ENCODE measurements at regions not wholly inside any gene's neighbourhood (a gene's known extent, or its start where the extent isn't known, plus 50 kb on each side); places are given as distances from the start of the nearest gene placed in this dataset.
"Not testable (repeated sequence)": the region's sequence is repeated elsewhere in the genome, so short reads cannot be mapped to it uniquely, and the experiment has no call there.

DNA sequence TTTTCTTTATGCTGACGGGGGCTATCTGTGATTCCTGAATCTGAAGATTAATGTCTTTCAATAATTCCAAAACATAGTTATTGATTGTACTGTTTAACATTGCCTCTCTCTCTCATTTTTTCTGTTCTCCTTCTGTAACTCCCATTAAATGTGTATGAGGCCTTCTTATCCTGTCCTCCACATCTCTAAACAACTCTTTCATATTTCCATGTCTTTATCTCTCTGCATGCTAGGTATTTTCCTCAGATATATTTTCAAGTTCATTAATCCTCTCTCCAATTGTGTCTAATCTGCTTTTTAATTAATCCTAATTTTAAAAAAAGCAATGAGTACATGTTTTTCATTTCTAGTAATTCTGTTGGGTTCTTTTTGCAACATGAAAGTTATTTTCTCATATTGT, 173.2 kb downstream of the TLE3 start:
- H3K36me3 ChIP-seq (replicated peaks in 1 of 2; ENCODE audit: control insufficient read depth in 1 of 2, insufficient read depth in 2 of 2, low read length in 1 of 2), result no peaks in the 10 kb centered on the region
- H3K9ac ChIP-seq, result no peak overlapping the region
- no peak for DNase-seq
- H4K20me1 ChIP-seq (ENCODE audit: insufficient read depth), result no peaks in the 10 kb centered on the region
- 0 out of 2 replicates have a peak, but pooled peaks cover 7% of the 10 kb centered on the region for H3K9me3 ChIP-seq
- ChIA-PET CTCF (no interaction called here), POLR2A (no interaction called here)
- H3K4me2 ChIP-seq, result no peak overlapping the region
- H3K27ac ChIP-seq (ENCODE audit: low read depth in 2 of 2, low read length in 1 of 2), result no peak overlapping the region
- no peaks in the 10 kb centered on the region; a peak in 1 of 4 replicates for H3K4me1 ChIP-seq (ENCODE audit: control insufficient read depth in 1 of 2, insufficient read depth in 2 of 2, low read depth in 1 of 2, low read length in 1 of 2)
- no peak for TF ChIP-seq RCOR1 (IDR thresholded peaks at IDR 0.05; ENCODE audit: low read length)
- no peak for TF ChIP-seq ZBTB33 (IDR thresholded peaks at IDR 0.05; ENCODE audit: borderline replicate concordance, low read depth)
- no peak for TF ChIP-seq TEAD4 (IDR thresholded peaks at IDR 0.05; ENCODE audit: borderline replicate concordance, insufficient read depth)
- TF ChIP-seq POLR2AphosphoS5 (IDR thresholded peaks at IDR 0.05; ENCODE audit: low read depth, low read length), result no peak
- no peak overlapping the region for H2AFZ ChIP-seq (ENCODE audit: low read depth)
- H3F3A ChIP-seq (replicated peaks; ENCODE audit: insufficient read depth), result no peaks in the 10 kb centered on the region
- H3K4me3 ChIP-seq (ENCODE audit: low read depth in 2 of 2, low read length in 1 of 2), result no peak overlapping the region
- no peaks in the 10 kb centered on the region for H3K9me2 ChIP-seq
- no peaks in the 10 kb centered on the region; the same call in 1 of the 2 replicates for H3K27me3 ChIP-seq (ENCODE audit: insufficient read depth)
- H3K79me2 ChIP-seq (ENCODE audit: insufficient read depth), result no peaks in the 10 kb centered on the region
- WGBS (ENCODE audit: low lambda C conversion rate), result 0% methylated on average over 1 of the region's 1 CpG

GRCh38 chr15:69926006-69926405, 171.7 kb downstream of the TLE3 start:
- no peaks in the 10 kb centered on the region for H4K20me1 ChIP-seq (ENCODE audit: insufficient read depth)
- H3K4me1 ChIP-seq (ENCODE audit: control insufficient read depth in 1 of 2, insufficient read depth in 2 of 2, low read depth in 1 of 2, low read length in 1 of 2), result no peaks in the 10 kb centered on the region
- 0 out of 2 replicates have a peak, but pooled peaks cover 7% of the 10 kb centered on the region for H3K9me3 ChIP-seq
- H3K27ac ChIP-seq (ENCODE audit: low read depth in 2 of 2, low read length in 1 of 2), result no peak overlapping the region
- H3K36me3 ChIP-seq (replicated peaks in 1 of 2; ENCODE audit: control insufficient read depth in 1 of 2, insufficient read depth in 2 of 2, low read length in 1 of 2), result no peaks in the 10 kb centered on the region
- H3K9me2 ChIP-seq, result no peaks in the 10 kb centered on the region
- TF ChIP-seq YY1 (IDR thresholded peaks at IDR 0.05; ENCODE audit: low read depth) (no peak), MXI1 (IDR thresholded peaks at IDR 0.05; ENCODE audit: low read depth, low read length) (no peak), TEAD4 (IDR thresholded peaks at IDR 0.05; ENCODE audit: borderline replicate concordance, insufficient read depth) (no peak)
- H3K9ac ChIP-seq, result no peak overlapping the region
- H3K27me3 ChIP-seq (ENCODE audit: insufficient read depth), result no peaks in the 10 kb centered on the region
- no peak overlapping the region for H3K4me2 ChIP-seq
- CTCF ChIA-PET, result no interaction called here
- H3K4me3 ChIP-seq (ENCODE audit: low read depth in 2 of 2, low read length in 1 of 2), result no peak overlapping the region
- H3K79me2 ChIP-seq (ENCODE audit: insufficient read depth), result no peaks in the 10 kb centered on the region
- no peak for DNase-seq
- POLR2A ChIA-PET, result no interaction called here
- no peaks in the 10 kb centered on the region for H3F3A ChIP-seq (replicated peaks; ENCODE audit: insufficient read depth)
- H2AFZ ChIP-seq (ENCODE audit: low read depth), result no peak overlapping the region
- WGBS (ENCODE audit: low lambda C conversion rate), result 0% methylated on average over 1 of the region's 1 CpG

- ChIA-PET POLR2A (no interaction called here), CTCF (no interaction called here)
- Histone ChIP-seq H3K9me3 (0 out of 2 replicates have a peak, but pooled peaks cover 7% of the 10 kb centered on the region), H3K36me3 (replicated peaks in 1 of 2; ENCODE audit: control insufficient read depth in 1 of 2, insufficient read depth in 2 of 2, low read length in 1 of 2) (no peaks in the 10 kb centered on the region), H3K4me1 (ENCODE audit: control insufficient read depth in 1 of 2, insufficient read depth in 2 of 2, low read depth in 1 of 2, low read length in 1 of 2) (no peaks in the 10 kb centered on the region), H3K9me2 (no peaks in the 10 kb centered on the region), H3K27me3 (ENCODE audit: insufficient read depth) (no peaks in the 10 kb centered on the region), H2AFZ (ENCODE audit: low read depth) (no peak overlapping the region), H3K79me2 (ENCODE audit: insufficient read depth) (no peaks in the 10 kb centered on the region), H3F3A (replicated peaks; ENCODE audit: insufficient read depth) (no peaks in the 10 kb centered on the region), H3K4me2 (no peak overlapping the region), H3K27ac (ENCODE audit: low read depth in 2 of 2, low read length in 1 of 2) (no peak overlapping the region), H3K4me3 (ENCODE audit: low read depth in 2 of 2, low read length in 1 of 2) (no peak overlapping the region), H3K9ac (no peak overlapping the region), H4K20me1 (ENCODE audit: insufficient read depth) (no peaks in the 10 kb centered on the region)
- TF ChIP-seq JUND (IDR thresholded peaks at IDR 0.05), result no peak
- no peak for TF ChIP-seq MXI1 (IDR thresholded peaks at IDR 0.05; ENCODE audit: low read depth, low read length)
- TF ChIP-seq FOXJ3 (CRISPR knock-in tag; IDR thresholded peaks at IDR 0.05), result no peak
- no CpG with 5 or more reads among the region's 1 CpG for WGBS (ENCODE audit: low lambda C conversion rate)
- no peak for DNase-seq
These were observed 171.0 kb downstream of the TLE3 start for GRCh38 chr15:69926721-69927120.

- H3K4me1 ChIP-seq (ENCODE audit: control insufficient read depth in 1 of 2, insufficient read depth in 2 of 2, low read depth in 1 of 2, low read length in 1 of 2); H3K4me3 ChIP-seq (ENCODE audit: low read depth in 2 of 2, low read length in 1 of 2); POLR2A ChIA-PET; DNase-seq; H3K79me2 ChIP-seq (ENCODE audit: insufficient read depth); H3K27me3 ChIP-seq (ENCODE audit: insufficient read depth); H3K4me2 ChIP-seq; H3K27ac ChIP-seq (ENCODE audit: low read depth in 2 of 2, low read length in 1 of 2); H2AFZ ChIP-seq (ENCODE audit: low read depth); H3K9me3 ChIP-seq; H4K20me1 ChIP-seq (ENCODE audit: insufficient read depth); H3F3A ChIP-seq (replicated peaks; ENCODE audit: insufficient read depth); H3K9ac ChIP-seq; CTCF ChIA-PET; H3K36me3 ChIP-seq (replicated peaks in 1 of 2; ENCODE audit: control insufficient read depth in 1 of 2, insufficient read depth in 2 of 2, low read length in 1 of 2); H3K9me2 ChIP-seq: not testable (repeated sequence)
- WGBS (ENCODE audit: low lambda C conversion rate), result 12% methylated on average over 2 of the region's 2 CpGs
These were observed 168.8 kb downstream of the TLE3 start for GRCh38 chr15:69928890-69929289.

Measured in SK-N-SH (cell line).